ENCODE measurements at regions not wholly inside any gene's neighbourhood (a gene's known extent, or its start where the extent isn't known, plus 50 kb on each side); places are given as distances from the start of the nearest gene placed in this dataset.
A peak's percentile ranks its signal among the peaks of the same experiment; 100 is the strongest.

GRCh38 chr16:66266436-66267291 lies 99.8 kb upstream of the CDH5 start:
- no peak for DNase-seq

DNA sequence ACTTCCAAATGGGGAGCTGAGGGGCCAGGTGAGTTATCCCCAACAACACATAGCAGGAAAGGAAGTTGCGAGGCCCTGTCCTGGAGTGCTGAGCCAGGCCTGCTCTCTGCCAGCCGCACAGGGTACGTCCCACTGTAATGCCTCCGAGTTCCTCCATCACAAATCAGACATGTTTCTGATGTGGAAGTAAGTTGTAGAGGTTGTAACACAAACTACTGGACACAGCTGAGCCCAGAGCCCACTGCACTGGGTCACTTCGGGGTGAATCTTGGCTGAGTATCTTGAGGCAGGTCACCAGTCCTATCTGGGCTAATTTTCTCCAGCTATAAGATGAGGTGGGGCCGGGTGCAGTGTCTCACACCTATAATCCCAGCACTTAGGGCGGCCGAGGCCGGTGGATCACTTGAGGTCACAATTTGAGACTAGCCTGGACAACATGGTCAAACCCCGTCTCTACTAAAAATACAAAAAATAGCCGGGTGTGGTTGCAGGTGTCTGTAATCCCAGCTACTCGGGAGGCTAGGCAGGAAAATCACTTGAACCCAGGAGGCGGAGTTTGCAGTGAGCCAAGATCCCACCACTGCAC lies 100.8 kb upstream of the CDH5 start:
- no peak for DNase-seq

DNA sequence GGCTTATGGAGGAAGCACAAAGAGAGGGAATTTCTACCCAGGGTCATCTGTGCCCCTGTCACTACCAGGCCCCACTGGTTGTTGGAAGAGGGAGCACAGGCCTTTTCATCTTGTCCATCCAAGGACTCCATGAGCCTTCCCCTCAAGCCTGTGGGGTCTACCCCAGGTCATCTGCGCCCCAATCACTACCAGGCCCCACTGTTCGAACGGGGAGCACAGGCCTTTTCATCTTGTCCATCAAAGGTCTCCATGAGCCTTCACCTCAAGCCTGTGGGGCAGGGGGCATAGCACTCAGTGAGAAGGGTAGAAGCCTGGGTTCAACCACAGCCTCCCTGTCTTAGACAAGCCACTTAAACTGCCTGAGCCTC lies 101.5 kb upstream of the CDH5 start:
- DNase-seq, result no peak

DNA sequence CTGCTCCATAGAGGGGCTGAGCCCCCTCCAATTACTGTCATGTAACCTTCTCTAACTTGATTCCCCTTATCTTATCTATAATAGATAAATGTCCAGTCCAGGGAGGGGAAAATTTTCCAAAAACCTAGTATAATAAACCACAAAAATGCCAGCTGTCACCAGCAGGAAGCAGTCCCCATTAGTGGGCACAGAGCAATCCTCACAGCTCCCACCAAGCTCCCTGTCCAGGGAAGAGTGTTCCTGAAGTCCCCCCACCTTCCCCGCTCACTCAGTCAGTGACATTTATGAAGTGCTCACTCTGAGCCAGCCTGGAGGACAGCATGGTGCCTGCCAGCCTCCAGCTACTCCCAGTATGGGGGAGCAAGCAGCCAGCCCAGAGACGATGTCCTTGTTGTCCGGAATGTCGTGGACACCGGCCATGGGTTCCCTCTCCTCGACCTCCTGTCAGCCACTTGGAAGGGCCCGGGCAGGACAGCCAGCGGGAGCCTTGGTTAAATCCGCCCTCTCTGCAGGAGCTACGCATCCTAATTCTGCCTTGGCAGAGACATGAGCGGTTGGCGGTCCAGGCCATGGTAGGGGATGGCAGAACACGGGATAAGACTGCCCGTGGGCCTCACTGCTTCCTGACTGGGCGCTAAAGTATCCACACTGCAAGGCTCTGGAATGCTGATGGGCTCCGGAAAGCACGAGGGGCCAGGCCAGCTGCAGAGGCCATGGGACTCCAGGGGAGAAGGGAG lies 102.0 kb upstream of the CDH5 start:
- DNase-seq, result peak in 2 of 56 donors; percentile 10 to 27

DNA sequence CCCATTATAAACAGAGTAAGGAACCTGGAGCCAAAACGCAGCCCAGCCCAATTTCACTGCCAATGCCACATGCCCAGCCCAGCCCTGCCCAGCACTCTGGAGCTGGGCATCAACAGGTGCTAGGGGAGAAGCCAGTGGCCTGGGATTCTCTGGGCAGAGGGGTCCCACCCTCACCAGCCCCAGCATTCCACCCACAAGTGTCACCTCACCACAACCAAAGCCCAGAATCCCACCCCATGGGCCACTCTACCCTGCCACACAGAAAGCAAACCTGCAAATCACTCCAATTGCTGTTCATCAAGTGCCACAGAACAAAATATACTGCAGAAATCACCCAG lies 102.5 kb upstream of the CDH5 start:
- no peak for DNase-seq

DNA sequence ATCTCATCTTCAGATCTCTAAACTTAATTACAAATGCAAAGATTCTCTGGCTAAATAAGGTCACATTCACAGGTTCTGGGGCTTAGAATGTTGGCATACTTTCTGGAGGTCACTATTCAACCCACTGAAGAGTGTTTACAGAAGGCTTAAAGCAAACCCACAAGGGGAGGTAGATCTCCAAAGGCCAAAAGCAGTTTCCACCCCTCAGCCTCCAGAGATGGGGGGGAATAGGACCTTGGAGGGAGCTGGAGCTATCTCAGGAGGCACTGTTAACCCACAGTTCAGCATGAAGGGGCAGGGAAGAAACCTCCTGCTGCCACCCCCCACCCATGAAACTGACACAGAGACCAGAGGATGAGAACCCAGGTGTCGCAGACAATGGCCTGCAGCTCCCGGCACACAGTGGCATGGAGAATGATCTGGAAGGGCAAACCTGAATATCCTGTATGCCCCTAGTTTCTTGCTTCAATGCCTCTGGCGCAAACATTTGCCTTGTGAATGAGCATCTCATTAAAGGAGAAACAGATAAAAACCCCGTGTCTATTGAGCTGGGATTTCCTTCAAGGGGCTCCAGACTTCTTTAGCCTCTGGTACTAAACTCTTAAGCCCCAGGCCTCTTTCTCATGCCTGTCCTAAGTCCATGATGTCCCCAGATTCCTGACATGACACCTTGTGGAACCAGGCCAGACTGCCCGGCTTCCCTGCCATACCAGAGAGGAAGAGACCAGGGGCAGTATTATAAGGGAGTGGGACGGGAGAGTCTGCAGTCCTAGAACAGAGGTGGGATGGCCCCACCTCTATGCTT lies 103.1 kb upstream of the CDH5 start:
- DNase-seq, result no peak

DNA sequence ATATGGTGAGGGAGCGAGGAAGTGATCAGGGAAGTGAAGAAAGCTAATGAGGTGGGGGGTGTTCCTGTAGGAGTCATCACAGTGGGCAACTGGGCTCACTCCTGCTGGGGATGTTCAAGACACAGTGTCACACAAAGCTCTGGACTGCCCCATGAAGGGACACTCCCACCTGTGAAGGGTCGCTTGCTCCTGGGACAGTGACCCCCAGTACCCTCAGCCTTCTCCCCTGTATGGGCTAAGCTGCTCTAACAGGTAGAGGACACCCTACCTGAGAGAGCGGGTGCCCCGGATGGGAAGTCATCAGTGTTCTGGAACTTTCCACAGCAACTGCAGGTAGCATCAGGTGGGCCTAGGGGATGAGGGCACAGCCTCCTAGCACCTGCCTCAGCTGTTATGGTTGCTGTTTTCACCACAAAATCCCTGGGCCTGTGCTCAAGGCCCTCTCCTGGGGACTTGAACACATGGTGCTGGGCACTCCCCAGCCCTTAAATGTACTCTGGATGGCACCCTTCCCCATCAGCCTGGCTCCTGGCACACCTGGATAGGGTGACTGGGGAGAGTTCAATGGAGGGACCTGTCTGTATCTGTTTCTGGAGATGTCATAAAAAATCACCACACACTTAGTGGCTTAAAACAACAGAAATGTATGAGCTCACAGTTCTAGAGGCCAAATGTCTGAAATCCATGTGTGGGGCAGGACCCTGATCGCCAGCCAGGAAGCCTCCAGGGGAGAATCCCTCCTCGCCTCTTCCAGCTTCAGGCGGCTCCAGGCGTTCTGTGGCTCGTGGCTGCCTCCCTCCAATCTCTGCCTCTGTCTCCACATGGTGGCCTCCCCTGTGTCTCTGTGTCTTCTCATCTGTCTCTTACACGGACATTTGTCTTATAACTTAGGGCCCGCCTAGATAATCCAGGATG lies 104.0 kb upstream of the CDH5 start:
- DNase-seq, result no peak

GRCh38 chr16:66261826-66262225 lies 104.7 kb upstream of the CDH5 start:
- DNase-seq, result no peak

DNA sequence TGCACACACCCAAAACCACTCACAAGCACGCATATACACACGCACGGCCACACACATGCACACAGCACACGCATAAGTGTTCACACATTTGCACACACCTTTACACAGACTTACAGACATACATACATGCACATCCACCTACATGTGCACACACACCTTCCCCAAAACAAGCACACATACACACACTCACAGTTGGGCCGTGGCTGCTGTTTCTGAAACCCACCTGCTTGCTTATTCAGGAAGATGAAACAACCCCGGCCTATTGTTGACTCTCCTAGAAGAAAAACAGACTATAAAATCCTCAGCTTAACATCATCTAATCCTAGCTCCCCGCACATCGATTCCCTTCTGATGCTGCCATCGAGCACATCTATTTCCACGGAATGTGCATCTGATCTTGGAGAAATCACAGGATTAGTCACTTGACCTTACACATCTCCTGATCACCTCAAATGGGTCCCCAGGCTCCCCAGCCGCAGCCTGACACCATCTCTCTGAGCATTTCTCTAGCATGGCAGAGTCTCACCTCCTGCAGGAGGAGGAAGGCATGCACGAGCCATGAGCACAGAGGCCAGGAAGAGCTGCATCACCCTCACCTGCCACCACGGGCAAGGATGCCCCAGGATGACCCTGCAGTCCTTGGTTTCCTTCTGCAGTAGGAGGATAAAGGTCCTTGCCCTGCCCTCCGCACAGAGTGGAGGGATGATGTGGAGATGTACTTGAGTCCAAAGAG lies 105.8 kb upstream of the CDH5 start:
- DNase-seq, result no peak

DNA sequence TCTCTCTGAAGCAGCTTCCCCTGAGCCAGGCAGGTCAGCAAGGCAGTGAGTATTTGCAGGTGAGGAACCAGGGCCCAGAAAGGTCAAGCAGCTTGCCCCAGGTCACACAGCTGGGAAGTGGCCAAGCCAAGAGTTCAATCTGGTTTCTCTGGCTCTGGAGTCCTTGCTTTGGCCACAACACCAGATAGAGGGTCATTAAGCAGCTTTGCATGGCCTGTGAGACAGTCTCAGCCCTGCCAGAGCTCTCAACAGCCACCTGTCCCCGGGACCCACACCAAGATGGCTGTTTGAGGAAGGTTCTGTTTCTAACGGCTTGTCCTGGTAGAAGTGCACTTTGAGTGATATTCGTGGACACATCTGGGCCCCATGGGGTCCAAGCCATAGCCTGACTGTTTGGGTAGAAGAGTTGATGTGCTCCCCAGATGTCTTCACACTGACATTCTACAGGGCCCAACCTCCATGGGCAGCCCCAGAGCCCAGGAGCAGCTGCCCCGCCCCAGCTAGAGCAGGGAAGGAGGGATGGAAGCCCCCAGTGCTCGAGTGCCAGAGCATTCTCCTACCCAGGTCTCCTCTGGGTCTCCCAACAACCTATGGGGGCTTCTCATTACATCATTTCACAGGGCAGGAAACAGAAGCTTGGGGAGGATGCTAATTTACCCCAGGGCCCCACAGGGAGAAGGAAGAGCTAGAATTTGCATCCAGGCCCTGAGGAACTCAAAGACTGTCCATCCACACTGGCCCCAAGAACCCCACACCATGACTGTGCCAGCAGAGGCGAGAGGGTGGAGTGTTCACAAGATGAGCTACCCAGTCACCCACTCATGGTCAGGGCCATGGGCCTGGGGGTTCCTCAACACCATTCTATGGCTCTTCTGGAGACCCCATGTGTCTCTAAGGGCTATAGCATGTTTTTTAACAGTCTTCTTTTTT lies 107.3 kb upstream of the CDH5 start:
- DNase-seq, result no peak

DNA sequence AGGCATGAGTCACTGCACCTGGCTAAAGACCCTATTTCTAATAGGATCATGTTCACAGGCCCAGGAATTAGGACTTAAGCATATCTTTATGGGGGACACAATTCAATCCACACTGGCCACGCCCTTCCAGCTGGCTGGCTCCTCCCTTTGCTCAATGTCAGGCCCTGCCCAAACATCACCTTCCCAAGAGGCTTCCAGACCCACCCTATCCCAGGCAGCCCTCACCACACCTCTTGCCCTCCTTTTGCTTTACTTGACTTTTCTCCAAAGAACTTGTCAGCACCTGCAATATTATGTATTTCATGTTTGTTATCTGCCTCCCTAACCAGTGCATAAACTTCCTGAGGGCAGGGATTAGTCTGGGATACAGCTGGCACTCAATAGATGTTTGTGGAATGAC lies 109.6 kb upstream of the CDH5 start:
- no peak for DNase-seq

DNA sequence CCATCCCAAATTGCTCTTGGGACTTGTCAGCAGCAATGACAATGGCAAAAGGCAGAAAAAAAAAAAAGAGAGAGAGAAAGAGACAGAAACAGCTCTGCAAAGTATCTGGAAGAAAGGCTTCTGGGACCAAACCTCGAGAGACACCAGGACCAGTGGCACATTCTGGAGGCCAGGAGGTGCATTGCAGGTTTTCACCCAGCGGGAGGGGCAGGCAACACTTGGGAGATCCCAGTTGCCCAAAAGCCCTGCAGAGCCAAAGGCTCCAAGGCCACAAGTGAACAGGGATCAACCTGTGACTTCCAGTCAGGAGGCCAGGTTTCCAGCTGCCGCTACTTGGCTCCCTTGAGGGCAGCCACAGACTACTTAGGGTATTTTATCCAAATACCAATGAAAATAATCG lies 110.8 kb upstream of the CDH5 start:
- DNase-seq, result no peak

DNA sequence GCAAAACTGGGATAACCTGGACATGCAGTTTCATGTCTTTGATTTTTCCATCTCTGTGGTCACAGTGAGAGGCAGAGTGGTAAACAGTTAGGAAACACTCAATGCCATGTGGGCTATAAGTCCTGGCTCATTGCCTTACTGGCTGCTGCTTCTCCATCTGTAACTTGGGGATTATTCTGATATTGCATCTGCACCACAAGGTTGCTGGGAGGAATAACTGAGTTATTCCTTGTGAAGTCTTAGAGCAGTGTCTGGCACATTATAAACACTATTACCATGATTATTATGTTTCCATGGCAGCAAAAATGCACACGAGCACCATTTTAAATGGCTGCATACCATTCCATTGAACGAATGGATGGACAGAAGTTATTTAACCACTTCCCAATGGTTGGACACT lies 111.7 kb upstream of the CDH5 start:
- DNase-seq, result no peak

DNA sequence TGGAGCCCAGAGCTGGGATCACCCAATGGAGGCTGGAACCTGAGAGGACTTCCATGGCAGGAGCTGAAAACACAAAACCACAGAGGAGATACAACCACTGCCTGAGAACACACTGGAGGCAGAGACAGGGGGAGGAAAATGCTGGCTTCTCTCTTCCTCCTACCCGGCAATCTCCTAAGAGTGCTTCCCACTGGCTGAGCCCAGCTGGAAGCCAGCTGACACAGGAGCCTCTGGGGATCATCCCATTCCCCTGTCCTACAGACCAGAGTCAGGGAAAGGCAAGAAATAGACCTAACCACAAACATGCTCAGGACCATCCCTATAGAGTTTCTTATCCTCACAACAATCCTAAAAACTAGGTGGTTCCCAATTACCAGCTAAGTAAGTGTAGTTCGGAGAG lies 112.4 kb upstream of the CDH5 start:
- no peak for DNase-seq

DNA sequence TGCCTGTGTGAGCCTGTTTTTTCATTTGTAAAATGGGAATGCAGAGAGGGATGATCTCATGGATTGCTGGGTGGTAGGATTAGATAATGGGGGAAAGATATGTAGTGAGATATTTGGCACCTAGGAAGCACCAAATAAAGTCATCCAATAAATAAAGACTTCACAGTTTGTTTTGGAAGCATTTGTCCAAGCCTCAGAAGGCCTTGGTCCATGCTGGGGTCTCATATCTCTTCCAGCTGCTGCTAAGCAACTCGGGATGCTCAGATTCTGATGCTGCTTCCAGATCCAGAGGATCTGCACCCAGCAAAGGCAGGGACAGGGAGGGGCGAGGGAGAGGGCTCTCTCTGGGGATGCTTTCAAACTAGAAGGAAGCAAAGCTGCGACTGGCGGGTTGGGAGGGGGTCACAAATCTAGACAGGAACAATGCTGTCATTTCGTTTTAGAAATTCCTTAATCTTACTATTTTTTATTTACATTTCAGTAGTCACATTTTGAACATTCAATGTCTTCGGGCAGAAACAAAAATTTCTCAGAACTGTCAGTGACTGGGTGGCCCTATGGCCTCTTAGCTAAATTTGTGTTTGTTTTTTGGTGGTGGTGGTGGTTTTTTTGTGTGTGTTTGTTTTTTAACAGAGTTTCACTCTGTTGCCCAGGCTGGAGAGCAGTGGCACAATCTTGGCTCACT lies 114.9 kb upstream of the CDH5 start:
- no peak for DNase-seq

DNA sequence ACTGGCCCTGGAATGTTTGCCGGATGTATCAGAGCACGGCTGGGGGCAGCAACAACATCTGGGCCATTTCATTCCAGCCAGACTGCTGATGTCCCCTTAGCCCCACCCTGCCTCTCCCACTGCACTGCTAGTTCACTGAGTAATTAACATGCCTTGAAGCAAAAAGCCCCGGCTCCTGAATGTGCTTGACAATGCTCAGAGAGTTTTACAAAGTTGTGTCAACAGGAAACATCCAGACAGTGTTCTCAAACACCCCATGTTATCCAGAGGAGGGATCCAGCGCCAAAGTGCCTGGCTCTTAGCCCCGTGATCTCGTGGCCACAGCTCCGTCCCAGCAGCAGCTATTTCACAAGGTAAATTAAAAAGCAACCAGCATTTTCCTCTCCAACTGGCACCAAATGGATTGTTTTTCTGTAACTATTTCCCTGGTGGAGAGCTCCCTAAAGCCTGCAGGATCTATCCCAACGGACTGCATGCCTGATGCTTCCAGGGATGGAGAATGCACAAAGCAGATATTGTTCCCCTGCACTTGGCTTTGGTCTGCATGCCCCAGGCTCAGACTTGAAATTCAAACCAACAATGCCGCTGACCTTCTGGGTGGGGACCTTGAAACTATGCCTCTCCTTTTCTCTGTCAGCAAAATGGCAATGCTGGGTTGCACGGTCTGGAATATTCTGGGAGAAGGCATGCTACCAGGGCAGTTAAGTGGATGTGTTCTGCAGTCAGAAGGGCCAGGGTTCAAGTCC lies 115.6 kb upstream of the CDH5 start:
- DNase-seq, result peak in 47 of 56 donors; percentile 9 to 79 (median 48)
